ENCODE measurements at regions not wholly inside any gene's neighbourhood (a gene's known extent, or its start where the extent isn't known, plus 50 kb on each side); places are given as distances from the start of the nearest gene placed in this dataset.

GRCh38 chr14:60585676-60586075 is 63.6 kb downstream of the SIX1 start:
- ChIA-PET POLR2A (ENCODE audit: unreplicated experiment) (no interaction called here), CTCF (interaction anchor here (0.6 kb wide), 2 partner anchors 15 to 47 kb away, joined by 3 to 4 read pairs; no protein-coding TSS in a partner anchor)
- no peak overlapping the region for H3K56ac ChIP-seq (ENCODE audit: extremely low read depth, insufficient read depth, low read length)
- no peaks in the 10 kb centered on the region for H4K20me1 ChIP-seq (ENCODE audit: insufficient read depth, low read length)
- DNase-seq (no peak), ATAC-seq (ENCODE audit: low read depth) (no peak)
- no peaks in the 10 kb centered on the region for H3K9me1 ChIP-seq (ENCODE audit: insufficient read depth, low read length)
- H2BK15ac ChIP-seq (ENCODE audit: low read depth, low read length) = no peak overlapping the region
- in situ Hi-C loops (cut with MboI; ENCODE audit: low sequenced_read_pairs) = no loop called here
- H4K91ac ChIP-seq (ENCODE audit: insufficient read depth, low read depth, low read length) = no peak overlapping the region
- H2BK120ac ChIP-seq (ENCODE audit: low read depth, low read length) = no peak overlapping the region
- no peak overlapping the region for H3K18ac ChIP-seq (ENCODE audit: low read depth, low read length)
- H3K9me3 ChIP-seq (ENCODE audit: control insufficient read depth, insufficient read depth, low read length) = no peaks in the 10 kb centered on the region
- no peak overlapping the region for H3K4ac ChIP-seq (ENCODE audit: low read depth, low read length)
- no peak overlapping the region for H3K27ac ChIP-seq (ENCODE audit: insufficient read depth, low read length)
- no peak overlapping the region for H4K5ac ChIP-seq (ENCODE audit: low read depth, low read length)
- 100% methylated on average over 2 of the region's 3 CpGs; no CpG with 5 or more reads in 1 of the 2 experiments for WGBS, 2 experiments (ENCODE audit: extremely low coverage in 2 of 2, insufficient read length in 1 of 2)
- H2AK9ac ChIP-seq (replicated peaks; ENCODE audit: low read depth, low read length, poor library complexity) = no peak overlapping the region
- H3K27me3 ChIP-seq (ENCODE audit: control insufficient read depth, insufficient read depth, low read length) = no peaks in the 10 kb centered on the region
- H3K14ac ChIP-seq (replicated peaks; ENCODE audit: low read depth, low read length) = no peak overlapping the region
- H3K23ac ChIP-seq (ENCODE audit: low read depth, low read length) = no peak overlapping the region
- TF ChIP-seq MXI1 (IDR thresholded peaks at IDR 0.05; ENCODE audit: borderline replicate concordance, low read depth, low read length) (no peak), MAFK (IDR thresholded peaks at IDR 0.05; ENCODE audit: low read depth, low read length) (peak; percentile 97)
- no peaks in the 10 kb centered on the region for H3K79me1 ChIP-seq (ENCODE audit: low read depth in 1 of 2, low read length in 2 of 2)
- intact Hi-C loops (cut with micrococcal nuclease) = no loop called here
- H3K9ac ChIP-seq (ENCODE audit: low read depth, low read length) = no peak overlapping the region
- H3K4me1 ChIP-seq (ENCODE audit: control insufficient read depth, insufficient read depth, low read length) = no peaks in the 10 kb centered on the region
- no peak overlapping the region for H2BK5ac ChIP-seq (ENCODE audit: low read depth, low read length, poor library complexity, severe bottlenecking)
- H4K8ac ChIP-seq (ENCODE audit: low read depth in 2 of 2, low read length in 2 of 2) = no peak overlapping the region
- H3K4me2 ChIP-seq (ENCODE audit: low read depth, low read length) = no peak overlapping the region
- no peak overlapping the region for H3K4me3 ChIP-seq (ENCODE audit: insufficient read depth, low read depth, low read length)
- H3K36me3 ChIP-seq (ENCODE audit: control insufficient read depth, insufficient read depth, low read length) = no peaks in the 10 kb centered on the region
- no peak overlapping the region for H2AFZ ChIP-seq (replicated peaks; ENCODE audit: low read length, poor library complexity)
- no TSS peak for BruUV-seq (replicated peaks)
- H2BK20ac ChIP-seq (ENCODE audit: low read depth, low read length) = no peak overlapping the region
- dilution Hi-C loops (cut with HindIII; ENCODE audit: low sequenced_read_pairs, unreplicated experiment) = no loop called here
- no peak overlapping the region for H2AK5ac ChIP-seq (ENCODE audit: low read depth, low read length)

Measured in IMR-90 (cell line).